GM19467 (cell line): ENCODE measurements at regions not wholly inside any gene's neighbourhood (a gene's known extent, or its start where the extent isn't known, plus 50 kb on each side); places are given as distances from the start of the nearest gene placed in this dataset.

Experiments used
- ATAC-seq: cut with Tn5 transposase; IDR thresholded peaks from one replicate; pipeline ENCODE4 v1.9.1; 2021; ENCODE audit warnings: mild to moderate bottlenecking, moderate library complexity; ENCODE audit not compliant: unreplicated experiment

DNA sequence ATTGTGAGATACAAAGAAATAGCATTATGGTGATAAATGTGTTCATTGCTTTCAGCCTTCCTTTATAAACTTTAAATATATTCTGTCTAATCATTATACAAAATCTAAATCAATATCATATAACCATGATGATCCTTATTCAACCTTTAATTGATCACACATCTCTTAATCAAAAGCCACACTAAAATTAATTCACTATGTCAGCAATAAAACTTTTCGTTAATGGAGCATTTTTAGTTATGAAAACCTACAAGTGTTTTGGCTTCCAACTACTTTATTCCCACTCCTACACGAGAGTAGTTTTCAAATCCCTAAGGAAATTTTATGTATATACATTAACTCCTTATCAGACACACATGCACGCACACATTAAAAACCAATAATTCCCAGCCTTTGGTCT, 530.2 kb downstream of the KCTD8 start:
- no peak for ATAC-seq

GRCh38 chr4:43932448-43932847, 516.2 kb downstream of the KCTD8 start:
- ATAC-seq = no peak

DNA sequence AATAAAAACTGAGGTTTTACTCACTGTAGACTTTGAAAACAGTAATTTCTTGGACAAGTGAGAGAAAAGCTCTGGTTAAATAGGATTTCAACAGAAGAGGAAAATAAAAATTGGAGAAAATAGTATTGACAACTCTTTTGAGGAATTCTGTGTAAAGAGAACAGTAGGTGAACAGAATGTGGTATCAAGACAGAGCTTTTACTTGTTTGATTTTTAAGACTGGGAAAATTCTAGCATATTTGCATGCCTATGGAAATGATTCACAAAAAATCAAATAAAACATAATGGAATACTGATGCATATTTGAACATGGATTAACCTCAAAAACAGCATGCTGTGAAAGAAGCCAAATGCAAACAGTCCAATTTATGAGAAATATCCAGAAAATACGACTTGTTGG, 504.6 kb downstream of the KCTD8 start:
- no peak for ATAC-seq

DNA sequence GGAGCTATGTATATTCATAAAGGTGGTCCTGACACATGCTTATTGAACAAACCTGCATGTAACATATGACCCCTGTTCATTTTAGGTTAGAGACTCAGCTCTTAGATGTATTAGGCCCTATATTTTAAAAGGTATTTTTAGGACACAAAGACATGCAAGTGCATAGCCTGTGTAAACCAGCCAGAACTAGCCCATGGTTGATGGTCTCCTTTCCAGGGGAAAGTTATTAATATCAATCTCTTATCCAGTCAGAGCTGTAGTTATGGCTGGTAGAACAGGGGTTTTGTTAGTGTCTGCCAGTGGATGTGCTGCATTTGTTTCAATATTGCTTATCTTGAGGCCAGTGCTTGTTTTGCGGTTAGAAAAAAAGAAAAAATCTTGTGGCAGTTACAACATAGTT, 488.6 kb downstream of the KCTD8 start:
- no peak for ATAC-seq

DNA sequence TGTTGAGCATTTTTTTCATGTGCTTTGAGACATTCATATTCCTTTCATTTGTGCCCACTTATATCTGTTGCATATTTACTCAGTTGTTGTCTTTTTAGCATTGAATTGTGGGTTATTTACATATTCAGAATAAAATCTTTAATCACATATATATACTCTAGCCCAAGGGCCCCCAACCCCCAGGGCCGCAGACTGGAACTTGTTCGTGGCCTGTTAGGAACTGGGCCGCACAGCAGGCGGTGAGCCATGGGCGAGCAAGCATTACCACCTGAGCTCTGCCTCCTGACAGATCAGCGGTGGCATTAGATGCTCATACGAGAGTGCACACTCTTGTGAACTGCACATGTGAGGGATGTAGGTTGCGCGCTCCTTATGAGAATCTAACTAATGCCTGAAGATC, 480.6 kb downstream of the KCTD8 start:
- ATAC-seq = no peak

- no peak for ATAC-seq
Measured at GRCh38 chr4:43983610-43984009, 465.0 kb downstream of the KCTD8 start.

- no peak for ATAC-seq
Measured at GRCh38 chr4:43987331-43987944, 461.2 kb downstream of the KCTD8 start.

DNA sequence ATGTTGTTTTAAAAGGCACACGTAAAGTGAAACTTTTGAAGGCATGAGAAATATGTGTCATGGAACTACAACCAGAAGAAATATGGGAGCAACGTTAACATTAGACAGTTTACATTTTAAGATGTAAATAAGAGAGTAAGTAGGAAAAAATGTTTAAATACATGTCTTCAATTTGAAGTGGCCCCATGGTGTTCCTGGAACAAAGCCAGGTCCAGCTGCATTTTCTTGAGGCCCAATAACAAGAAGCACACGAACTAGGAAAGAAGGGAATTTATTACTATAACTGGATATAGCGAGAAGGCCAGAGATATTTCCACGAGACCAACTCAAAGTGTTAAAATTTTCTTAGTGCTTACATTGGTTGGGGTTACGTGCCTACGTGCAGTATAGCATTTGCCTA, 458.1 kb downstream of the KCTD8 start:
- no peak for ATAC-seq

GRCh38 chr4:43990963-43991362, 457.6 kb downstream of the KCTD8 start:
- ATAC-seq = no peak

DNA sequence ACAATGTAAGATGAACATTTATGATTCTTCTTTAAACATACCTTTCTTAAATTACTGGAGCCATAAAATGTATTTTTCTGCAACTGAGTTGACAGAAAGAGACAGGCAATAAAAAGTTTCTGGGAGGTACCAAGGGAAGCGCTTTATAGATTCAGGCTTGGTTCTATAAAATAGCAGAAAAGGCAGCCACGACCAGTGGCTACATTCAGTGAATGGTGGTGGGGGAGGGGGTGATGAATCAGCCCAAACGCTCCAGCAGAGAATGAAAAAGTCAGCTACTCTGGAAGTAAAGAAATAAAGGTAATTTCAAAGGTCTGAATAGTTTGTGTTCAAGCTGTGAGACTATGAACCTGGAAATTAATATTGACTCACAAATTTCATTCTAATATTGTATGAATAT, 456.1 kb downstream of the KCTD8 start:
- ATAC-seq = no peak

DNA sequence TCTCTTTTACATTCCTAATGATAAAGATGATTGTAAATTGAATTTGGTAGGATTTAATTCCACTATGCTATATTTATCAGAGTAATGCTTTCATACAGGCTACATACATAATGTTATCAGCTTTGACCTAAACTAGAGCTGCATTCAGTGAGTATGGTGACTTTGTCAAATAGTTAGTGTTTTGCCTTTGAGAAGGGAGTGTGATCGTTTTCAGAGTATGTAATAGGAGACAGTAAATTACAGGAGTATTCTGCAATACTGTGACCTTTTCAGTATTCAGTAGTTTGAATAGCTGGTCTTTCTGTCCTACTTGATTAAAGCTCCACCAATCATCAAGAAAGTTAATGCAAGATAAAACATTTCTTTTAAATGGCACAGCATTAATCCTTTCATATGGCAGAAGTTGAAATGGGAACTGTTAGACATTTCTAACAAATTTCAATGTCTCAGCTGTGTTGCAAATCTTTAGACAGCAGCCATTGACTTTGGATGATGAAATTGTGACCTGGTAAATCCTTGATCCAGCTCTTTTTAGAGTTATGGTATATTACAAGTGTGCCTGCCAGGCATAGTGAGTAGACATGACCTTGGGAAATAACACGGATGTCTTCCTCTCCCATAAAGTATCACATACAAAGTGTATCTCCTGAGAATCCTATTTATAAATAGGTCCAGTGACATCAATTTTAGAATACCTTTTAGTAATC, 455.3 kb downstream of the KCTD8 start:
- ATAC-seq = no peak

- no peak for ATAC-seq
Measured at GRCh38 chr4:43999669-44000068, 448.9 kb downstream of the KCTD8 start.

- no peak for ATAC-seq
Measured at GRCh38 chr4:44002368-44002767, 446.2 kb downstream of the KCTD8 start.

DNA sequence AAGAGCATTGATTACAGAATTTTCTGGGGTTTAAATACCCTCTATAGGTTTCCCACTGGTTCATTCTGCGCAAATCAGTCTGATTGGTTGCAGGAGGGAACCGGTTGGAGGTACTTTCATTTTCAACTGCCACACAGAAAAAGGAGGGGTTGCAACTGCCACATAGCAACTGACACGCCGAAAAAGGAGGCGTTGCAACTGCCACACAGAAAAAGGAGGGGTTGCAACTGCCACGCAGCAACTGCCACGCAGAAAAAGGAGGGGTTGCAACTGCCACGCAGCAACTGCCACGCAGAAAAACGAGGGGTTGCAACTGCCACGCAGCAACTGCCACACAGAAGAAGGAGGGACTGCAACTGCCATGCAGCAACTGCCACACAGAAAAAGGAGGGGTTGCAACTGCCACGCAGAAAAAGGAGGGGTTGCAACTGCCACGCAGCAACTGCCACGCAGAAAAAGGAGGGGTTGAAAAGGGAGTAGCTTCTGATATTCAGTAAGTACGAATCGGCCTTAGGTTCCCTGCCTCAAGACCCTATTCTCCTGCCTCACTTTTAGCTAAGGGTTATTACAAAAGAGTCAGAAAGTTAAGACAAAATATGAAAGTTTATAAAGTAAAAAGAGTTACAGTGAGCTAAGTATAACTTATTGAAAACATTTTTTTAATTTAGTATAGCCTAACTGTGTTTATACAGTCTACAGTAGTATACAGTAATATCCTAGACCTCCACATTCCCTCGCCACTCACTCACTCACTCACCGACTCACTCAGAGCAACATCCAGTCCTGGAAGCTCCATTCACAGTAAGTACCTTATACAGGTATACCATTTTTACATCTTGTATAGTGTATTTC, 431.8 kb downstream of the KCTD8 start:
- ATAC-seq = no peak

- ATAC-seq = no peak
Measured at GRCh38 chr4:44017422-44017739, 431.2 kb downstream of the KCTD8 start.

DNA sequence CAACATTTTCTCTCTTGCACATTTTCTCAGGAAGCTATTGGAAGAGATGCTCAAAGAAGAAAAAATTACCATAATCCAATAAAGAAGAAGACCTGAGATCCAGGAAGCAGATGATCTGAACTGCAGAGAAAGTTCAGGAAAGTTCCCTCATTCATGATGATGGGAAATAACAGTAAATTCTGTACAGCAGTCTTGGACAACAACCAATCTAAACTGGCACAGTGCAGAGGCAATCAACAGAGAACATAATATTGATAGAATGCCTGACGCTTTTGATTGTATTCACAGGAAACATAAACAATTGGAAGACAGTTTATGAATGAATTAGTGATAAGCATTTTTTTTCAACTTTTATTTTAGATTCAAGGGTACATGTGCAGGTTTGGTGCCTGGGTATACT, 428.9 kb downstream of the KCTD8 start:
- no peak for ATAC-seq

- no peak for ATAC-seq
Measured at GRCh38 chr4:44025376-44026020, 423.1 kb downstream of the KCTD8 start.

- ATAC-seq = no peak
Measured at GRCh38 chr4:44038811-44039210, 409.8 kb downstream of the KCTD8 start.

- ATAC-seq = no peak
Measured at GRCh38 chr4:44046491-44046890, 402.1 kb downstream of the KCTD8 start.

GRCh38 chr4:44056721-44057151, 391.9 kb downstream of the KCTD8 start:
- ATAC-seq = no peak

DNA sequence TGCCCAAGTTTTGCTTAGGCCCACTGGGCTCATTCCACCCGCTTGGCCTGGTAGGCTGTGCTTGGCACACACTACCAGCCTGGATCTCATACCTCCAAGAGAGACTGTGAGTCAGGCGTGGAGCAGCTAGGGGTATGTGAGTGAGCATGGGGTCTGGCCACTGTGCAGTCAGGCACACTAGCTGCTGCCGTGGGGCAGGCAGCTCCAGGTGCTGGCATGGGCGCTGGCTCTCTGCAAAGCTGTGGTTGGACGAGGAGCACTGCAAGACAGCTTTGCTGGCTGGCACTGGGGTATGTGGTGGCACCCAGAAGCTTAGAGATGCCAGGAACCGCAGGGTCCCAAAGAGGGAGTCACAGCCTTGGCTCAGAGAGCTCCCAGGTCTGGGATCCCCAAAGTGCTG, 377.8 kb downstream of the KCTD8 start:
- no peak for ATAC-seq
